Common myeloid progenitor, CD34-positive (primary cell): ENCODE measurements at regions not wholly inside any gene's neighbourhood (a gene's known extent, or its start where the extent isn't known, plus 50 kb on each side); places are given as distances from the start of the nearest gene placed in this dataset.

Experiments
- CTCF ChIA-PET: fragments of 350-600 bp; sonication (Branson Sonifier 250); formaldehyde crosslinking; loops from one replicate; lab custom pipeline; 2021; ENCODE audit warnings: antibody characterized with exemption; lab: Charles Lee
- POLR2A ChIA-PET: fragments of 350-600 bp; sonication (Branson Sonifier 250); formaldehyde crosslinking; loops from one replicate; lab custom pipeline; 2021; ENCODE audit warnings: antibody characterized with exemption; lab: Charles Lee
- DNase-seq, 3 donors: peaks; one replicate each; pipeline versions ENCODE4 v3.0.0 to v3.0.0-alpha.2; 2013
- H3K27ac ChIP-seq, 2 experiments: 1 replicate in 1 of 2; 2 replicates in 1 of 2; pipeline ENCODE4 v1.7.0; 2013; ENCODE audit warnings: inconsistent platforms in 2 of 2, low read length in 2 of 2, mild to moderate bottlenecking in 2 of 2, low read depth in 1 of 2, moderate library complexity in 1 of 2; ENCODE audit not compliant: severe bottlenecking in 2 of 2, insufficient read depth in 1 of 2, poor library complexity in 1 of 2
- H3K27me3 ChIP-seq, 5 experiments: replicated peaks in 2 of 5; 1 replicate in 3 of 5; 2 replicates in 2 of 5; pipeline versions ENCODE4 v1.6.1 to v1.7.0; 2013; ENCODE audit warnings: low read length in 4 of 5, mild to moderate bottlenecking in 2 of 5, moderate library complexity in 2 of 5, inconsistent platforms in 1 of 5; ENCODE audit not compliant: insufficient read depth in 5 of 5, control insufficient read depth in 4 of 5
- H3K36me3 ChIP-seq, 4 experiments: 1 replicate in 2 of 4; 2 replicates in 2 of 4; pipeline versions ENCODE4 v1.6.1 to v1.7.0; 2013; ENCODE audit warnings: low read length in 3 of 4, control low read depth in 1 of 4, mild to moderate bottlenecking in 1 of 4; ENCODE audit not compliant: control insufficient read depth in 4 of 4, insufficient read depth in 4 of 4
- H3K4me1 ChIP-seq, 4 experiments: 1 replicate in 3 of 4; 2 replicates in 1 of 4; pipeline versions ENCODE4 v1.6.1 to v1.7.1; 2013; ENCODE audit warnings: low read length in 3 of 4, mild to moderate bottlenecking in 3 of 4, control low read depth in 1 of 4, inconsistent platforms in 1 of 4, moderate library complexity in 1 of 4; ENCODE audit not compliant: control insufficient read depth in 4 of 4, insufficient read depth in 4 of 4; ENCODE audit errors: control extremely low read depth in 1 of 4
- H3K4me3 ChIP-seq, 7 experiments: 1 replicate in 4 of 7; 2 replicates in 3 of 7; pipeline versions ENCODE4 v1.5.1 to v1.7.0; 2013; ENCODE audit warnings: mild to moderate bottlenecking in 7 of 7, low read length in 6 of 7, moderate library complexity in 6 of 7, inconsistent platforms in 2 of 7, low read depth in 2 of 7, control low read depth in 1 of 7; ENCODE audit not compliant: insufficient read depth in 4 of 7, control insufficient read depth in 1 of 7; ENCODE audit errors: extremely low read depth in 1 of 7
- H3K9me3 ChIP-seq, 5 experiments: 1 replicate in 4 of 5; 2 replicates in 1 of 5; pipeline versions ENCODE4 v1.6.1 to v1.7.1; 2013; ENCODE audit warnings: low read length in 4 of 5, mild to moderate bottlenecking in 2 of 5, inconsistent platforms in 1 of 5, low read depth in 1 of 5, moderate library complexity in 1 of 5; ENCODE audit not compliant: control insufficient read depth in 4 of 5, insufficient read depth in 2 of 5; ENCODE audit errors: control extremely low read depth in 1 of 5
- WGBS: methylation state at CpG from one replicate; pipeline ENCODE4 v1.1.5; 2013; ENCODE audit not compliant: insufficient coverage; 5-methylcytosine and 5-hydroxymethylcytosine counted together

- no peak overlapping the region for H3K27ac ChIP-seq
- ChIA-PET CTCF (interaction anchor here (1.0 to 1.1 kb wide), 2 partner anchors 10 to 149 kb away, joined by 3 read pairs; no protein-coding TSS in a partner anchor), POLR2A (no interaction called here)
- H3K4me1 ChIP-seq = peaks cover 0 to 5% (median 1%) of the 10 kb centered on the region in 4 experiments
- H3K27me3 ChIP-seq = peaks cover 0 to 2% (median 0%) of the 10 kb centered on the region in 5 experiments
- no peaks in the 10 kb centered on the region for H3K36me3 ChIP-seq
- H3K4me3 ChIP-seq = no peak overlapping the region
- WGBS = 99% methylated on average over 12 of the region's 14 CpGs
- H3K9me3 ChIP-seq = no peaks in the 10 kb centered on the region
- no peak for DNase-seq
Observed at GRCh38 chr2:422676-423435, 135.0 kb upstream of the ALKAL2 start.

DNA sequence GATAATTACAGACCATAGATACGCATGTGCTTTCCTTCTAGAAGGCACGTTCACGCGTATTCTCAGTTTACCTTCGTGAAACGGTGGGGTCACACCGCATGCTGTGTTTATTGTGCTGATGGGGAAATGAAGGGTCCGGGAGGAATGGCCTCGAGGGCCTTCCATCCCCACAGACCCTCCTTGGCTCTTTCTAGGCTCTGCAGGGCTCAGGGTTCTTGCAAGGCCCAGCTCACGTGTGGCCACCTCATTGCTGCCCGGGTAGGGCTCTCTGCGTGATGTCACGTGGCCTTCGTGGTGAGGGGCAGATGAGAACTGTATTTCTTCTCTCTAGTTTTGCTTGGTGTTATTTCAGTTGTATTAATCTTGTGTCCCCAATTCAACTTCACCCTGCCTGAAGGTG is 133.5 kb upstream of the ALKAL2 start:
- H3K27me3 ChIP-seq = peaks cover 0 to 2% (median 0%) of the 10 kb centered on the region in 5 experiments
- no peak overlapping the region for H3K27ac ChIP-seq
- H3K4me1 ChIP-seq = peaks cover 0 to 4% (median 1%) of the 10 kb centered on the region in 4 experiments
- CTCF ChIA-PET = interaction anchor here (1.1 kb wide), 1 partner anchor 12 kb away, joined by 3 read pairs; no protein-coding TSS in a partner anchor
- whole genome bisulfite sequencing = 91% methylated on average over 11 of the region's 14 CpGs
- H3K36me3 ChIP-seq = no peaks in the 10 kb centered on the region
- POLR2A ChIA-PET = no interaction called here
- no peaks in the 10 kb centered on the region for H3K9me3 ChIP-seq
- no peak for DNase-seq
- H3K4me3 ChIP-seq = no peak overlapping the region

DNA sequence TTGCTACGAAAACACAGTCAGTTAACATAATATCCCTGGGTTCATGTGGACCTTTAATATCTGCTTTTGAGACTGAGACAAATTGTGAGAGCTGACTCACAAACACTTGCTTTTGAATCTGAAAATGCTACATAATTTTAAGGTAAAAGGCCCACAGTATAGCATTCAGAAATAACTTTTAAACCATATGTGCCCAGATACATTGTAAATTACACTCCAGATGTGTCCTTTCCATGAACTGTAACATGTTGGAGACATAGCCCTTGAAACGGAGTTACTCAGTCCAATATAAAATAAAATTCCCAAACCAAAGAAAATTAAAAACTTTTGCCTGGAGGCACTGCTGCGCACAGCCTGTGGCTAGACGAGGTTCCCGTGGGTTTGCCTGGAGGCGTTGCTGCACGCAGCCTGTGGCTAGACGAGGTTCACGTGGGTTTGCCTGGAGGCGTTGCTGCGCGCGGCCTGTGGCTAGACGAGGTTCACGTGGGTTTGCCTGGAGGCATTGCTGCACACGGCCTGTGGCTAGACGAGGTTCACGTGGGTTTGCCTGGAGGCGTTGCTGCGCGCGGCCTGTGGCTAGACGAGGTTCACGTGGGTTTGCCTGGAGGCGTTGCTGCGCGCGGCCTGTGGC is 131.9 kb upstream of the ALKAL2 start:
- H3K4me1 ChIP-seq = peaks cover 0 to 4% (median 1%) of the 10 kb centered on the region in 4 experiments
- no peak overlapping the region for H3K4me3 ChIP-seq
- H3K27me3 ChIP-seq = peaks cover 0 to 2% (median 0%) of the 10 kb centered on the region in 5 experiments
- ChIA-PET POLR2A (no interaction called here), CTCF (no interaction called here)
- no peaks in the 10 kb centered on the region for H3K36me3 ChIP-seq
- H3K9me3 ChIP-seq = no peaks in the 10 kb centered on the region
- no peak overlapping the region for H3K27ac ChIP-seq
- DNase-seq = no peak
- WGBS = 97% methylated on average over 9 of the region's 28 CpGs

GRCh38 chr2:417662-418061 is 129.8 kb upstream of the ALKAL2 start:
- Histone ChIP-seq H3K27me3 (no peaks in the 10 kb centered on the region), H3K36me3 (no peaks in the 10 kb centered on the region), H3K4me3 (no peak overlapping the region), H3K9me3 (no peaks in the 10 kb centered on the region), H3K4me1 (no peaks in the 10 kb centered on the region), H3K27ac (no peak overlapping the region)
- ChIA-PET POLR2A (no interaction called here), CTCF (interaction anchor here (1.7 kb wide), 1 partner anchor 13 kb away, joined by 5 read pairs; no protein-coding TSS in a partner anchor)
- 79% methylated on average over 4 of the region's 5 CpGs for WGBS
- no peak for DNase-seq

DNA sequence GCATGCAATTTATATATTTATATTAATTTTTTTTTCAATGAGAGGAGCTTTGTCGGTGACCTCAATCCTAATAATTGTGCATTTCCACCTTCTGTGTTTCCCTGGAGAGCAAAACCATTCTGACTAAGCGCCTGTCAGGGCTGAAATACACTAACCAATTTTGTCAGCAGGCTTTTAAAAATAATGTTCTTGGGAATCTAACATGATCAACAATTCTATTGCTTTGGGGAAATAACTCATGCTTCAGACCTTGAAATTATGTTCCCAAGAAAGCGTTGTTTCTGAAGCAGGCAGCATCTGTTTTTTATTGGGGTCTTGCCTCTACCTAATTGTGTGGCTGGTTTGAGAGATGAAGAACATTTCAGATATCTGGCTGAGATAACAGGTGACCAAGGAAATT is 129.1 kb upstream of the ALKAL2 start:
- WGBS = 88% methylated on average over 1 of the region's 3 CpGs
- Histone ChIP-seq H3K4me3 (no peak overlapping the region), H3K27ac (no peak overlapping the region), H3K9me3 (no peaks in the 10 kb centered on the region), H3K27me3 (no peaks in the 10 kb centered on the region), H3K4me1 (no peaks in the 10 kb centered on the region), H3K36me3 (no peaks in the 10 kb centered on the region)
- no peak for DNase-seq
- ChIA-PET CTCF (interaction anchor here (1.5 to 1.7 kb wide), 2 partner anchors 12 to 63 kb away, joined by 3 to 5 read pairs; no protein-coding TSS in a partner anchor), POLR2A (no interaction called here)

DNA sequence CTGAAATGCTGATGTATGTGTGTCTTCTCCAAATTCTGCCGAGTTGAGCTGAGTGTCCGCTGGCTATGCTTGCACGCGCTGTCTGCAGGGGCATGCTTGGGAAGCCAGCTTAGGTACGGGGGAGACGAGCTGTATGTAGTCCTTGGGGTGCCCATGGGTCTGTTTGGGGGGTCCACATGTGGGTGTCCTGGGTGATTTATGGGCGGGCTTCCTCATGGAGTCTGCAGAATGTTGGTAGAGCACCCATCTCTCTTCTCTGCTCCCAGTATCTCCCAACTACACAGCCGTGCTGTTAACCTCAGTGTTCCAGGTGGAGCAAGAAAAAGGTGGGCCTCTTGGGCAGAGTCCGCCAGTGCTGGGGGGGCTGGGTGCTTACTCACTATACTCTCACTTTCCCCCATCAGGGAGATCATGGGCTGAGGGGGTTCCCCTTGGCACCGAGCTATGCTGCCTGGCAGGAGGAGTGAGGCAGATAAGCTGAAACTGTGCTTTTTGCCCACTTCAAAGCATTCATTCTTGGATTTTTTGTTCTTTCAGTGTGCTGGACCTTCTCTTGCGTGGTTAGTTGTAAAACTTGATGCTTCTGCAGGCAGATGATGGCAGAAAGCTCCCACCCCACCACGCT is 128.2 kb upstream of the ALKAL2 start:
- DNase-seq = peak in 2 of 3 donors; percentile 23 to 43
- 95% methylated on average over 7 of the region's 12 CpGs for WGBS
- H3K27me3 ChIP-seq = no peaks in the 10 kb centered on the region
- no peak overlapping the region for H3K27ac ChIP-seq
- POLR2A ChIA-PET = no interaction called here
- no peaks in the 10 kb centered on the region for H3K9me3 ChIP-seq
- no peaks in the 10 kb centered on the region for H3K36me3 ChIP-seq
- H3K4me1 ChIP-seq = no peaks in the 10 kb centered on the region
- H3K4me3 ChIP-seq = no peak overlapping the region
- CTCF ChIA-PET = interaction anchor here (1.5 to 1.7 kb wide), 3 partner anchors 11 to 64 kb away, joined by 3 to 5 read pairs (median 3); no protein-coding TSS in a partner anchor
